ENCODE measurements at regions not wholly inside any gene's neighbourhood (a gene's known extent, or its start where the extent isn't known, plus 50 kb on each side); places are given as distances from the start of the nearest gene placed in this dataset.

DNA sequence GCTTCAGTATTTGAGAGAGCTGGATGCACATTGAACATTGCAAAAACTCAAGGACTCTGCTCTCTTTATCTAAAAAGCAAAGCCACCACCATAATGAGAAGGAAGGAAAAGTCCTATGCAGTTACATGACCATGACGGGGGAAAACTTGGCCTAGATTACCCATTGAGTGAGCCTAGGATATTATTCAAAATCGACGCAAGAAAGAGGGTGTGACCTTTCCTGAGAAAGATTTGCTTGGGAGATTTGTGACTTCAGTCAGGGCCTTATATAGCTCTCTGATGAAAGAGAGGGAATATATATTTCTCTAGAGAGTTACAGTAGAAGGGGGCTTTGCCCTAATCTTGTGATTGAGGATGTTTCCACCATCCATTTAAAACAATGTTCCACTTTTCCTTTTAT lies 153.0 kb upstream of the DPYD start:
- TF ChIP-seq, protein P1, sequence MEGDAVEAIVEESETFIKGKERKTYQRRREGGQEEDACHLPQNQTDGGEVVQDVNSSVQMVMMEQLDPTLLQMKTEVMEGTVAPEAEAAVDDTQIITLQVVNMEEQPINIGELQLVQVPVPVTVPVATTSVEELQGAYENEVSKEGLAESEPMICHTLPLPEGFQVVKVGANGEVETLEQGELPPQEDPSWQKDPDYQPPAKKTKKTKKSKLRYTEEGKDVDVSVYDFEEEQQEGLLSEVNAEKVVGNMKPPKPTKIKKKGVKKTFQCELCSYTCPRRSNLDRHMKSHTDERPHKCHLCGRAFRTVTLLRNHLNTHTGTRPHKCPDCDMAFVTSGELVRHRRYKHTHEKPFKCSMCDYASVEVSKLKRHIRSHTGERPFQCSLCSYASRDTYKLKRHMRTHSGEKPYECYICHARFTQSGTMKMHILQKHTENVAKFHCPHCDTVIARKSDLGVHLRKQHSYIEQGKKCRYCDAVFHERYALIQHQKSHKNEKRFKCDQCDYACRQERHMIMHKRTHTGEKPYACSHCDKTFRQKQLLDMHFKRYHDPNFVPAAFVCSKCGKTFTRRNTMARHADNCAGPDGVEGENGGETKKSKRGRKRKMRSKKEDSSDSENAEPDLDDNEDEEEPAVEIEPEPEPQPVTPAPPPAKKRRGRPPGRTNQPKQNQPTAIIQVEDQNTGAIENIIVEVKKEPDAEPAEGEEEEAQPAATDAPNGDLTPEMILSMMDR (IDR thresholded peaks at IDR 0.05): no peak
- intact Hi-C loops (cut with micrococcal nuclease): no loop called here
- CTCF ChIA-PET: interaction anchor here (1.3 kb wide), 1 partner anchor 20 kb away, joined by 3 read pairs; no protein-coding TSS in a partner anchor
- no peaks in the 10 kb centered on the region for H3K36me3 Mint-ChIP-seq (ENCODE audit: low read depth)
- H3K9me3 Mint-ChIP-seq: no peaks in the 10 kb centered on the region
- H3K27me3 Mint-ChIP-seq: no peaks in the 10 kb centered on the region
- H3K27ac Mint-ChIP-seq: no peak overlapping the region
- no peak overlapping the region for H3K4me3 Mint-ChIP-seq
- ATAC-seq (no peak), DNase-seq (no peak)
- POLR2A ChIA-PET: no interaction called here
- no peaks in the 10 kb centered on the region for H3K4me1 Mint-ChIP-seq (ENCODE audit: low read depth)

DNA sequence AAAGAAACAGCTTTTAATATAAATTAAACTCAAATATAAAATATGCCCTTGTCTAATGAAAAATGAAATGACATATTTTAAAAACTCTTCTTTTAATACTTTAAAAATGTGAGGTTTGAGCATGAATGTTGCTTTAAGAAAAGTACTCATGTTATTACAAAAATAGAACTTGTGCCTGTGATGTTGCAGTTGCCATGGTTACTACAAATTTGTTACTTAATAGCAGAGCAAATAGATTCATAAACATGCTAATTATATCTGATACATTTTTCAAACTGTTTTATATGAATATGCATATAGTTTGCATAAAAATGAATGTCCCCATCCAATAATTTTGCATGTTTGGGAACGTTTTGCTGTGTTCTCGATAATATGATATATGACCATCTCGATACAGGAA lies 152.3 kb upstream of the DPYD start:
- intact Hi-C loops (cut with micrococcal nuclease): no loop called here

DNA sequence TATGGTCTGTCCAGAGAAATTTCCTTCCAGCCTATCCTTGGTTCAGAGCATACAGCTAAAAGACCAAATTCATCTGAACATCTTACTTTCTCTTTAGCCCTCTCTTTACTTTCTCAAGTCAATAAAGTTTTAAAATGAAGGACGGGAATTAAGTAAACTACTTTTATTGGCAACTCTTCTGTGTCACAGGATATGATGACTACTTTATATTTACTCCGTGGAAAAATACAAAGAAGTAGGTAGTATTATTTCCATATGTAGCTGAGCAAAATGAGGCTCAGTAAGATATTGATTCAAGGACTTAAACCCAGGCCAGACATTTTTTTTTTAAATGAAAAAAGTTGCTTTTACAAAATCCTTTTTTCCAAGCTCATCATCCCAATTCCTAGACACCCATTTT lies 151.2 kb upstream of the DPYD start:
- TF ChIP-seq, protein P1 (IDR thresholded peaks at IDR 0.05): no peak
- CTCF ChIA-PET: no interaction called here
- Mint-ChIP-seq H3K36me3 (ENCODE audit: low read depth) (no peaks in the 10 kb centered on the region), H3K9me3 (no peaks in the 10 kb centered on the region), H3K27ac (no peak overlapping the region), H3K27me3 (peaks cover 3% of the 10 kb centered on the region), H3K4me3 (no peak overlapping the region), H3K4me1 (ENCODE audit: low read depth) (no peaks in the 10 kb centered on the region)
- ATAC-seq (no peak), DNase-seq (no peak)
- POLR2A ChIA-PET: interaction anchor here (0.8 kb wide), 1 partner anchor 1108 kb away, joined by 3 read pairs; no protein-coding TSS in a partner anchor
- intact Hi-C loops (cut with micrococcal nuclease): no loop called here

More for the DNA sequence above, 152.3 kb upstream of the DPYD start:
- POLR2A ChIA-PET: interaction anchor here (0.6 kb wide), 1 partner anchor 1063 kb away, joined by 3 read pairs; no protein-coding TSS in a partner anchor
- TF ChIP-seq, protein P1 (IDR thresholded peaks at IDR 0.05): no peak
- Mint-ChIP-seq H3K9me3 (no peaks in the 10 kb centered on the region), H3K36me3 (ENCODE audit: low read depth) (no peaks in the 10 kb centered on the region), H3K4me3 (no peak overlapping the region), H3K27ac (no peak overlapping the region), H3K4me1 (ENCODE audit: low read depth) (no peaks in the 10 kb centered on the region), H3K27me3 (peaks cover 2% of the 10 kb centered on the region)
- no peak for ATAC-seq
- CTCF ChIA-PET: interaction anchor here (1.3 kb wide), 1 partner anchor 19 kb away, joined by 3 read pairs; no protein-coding TSS in a partner anchor
- DNase-seq: no peak

DNA sequence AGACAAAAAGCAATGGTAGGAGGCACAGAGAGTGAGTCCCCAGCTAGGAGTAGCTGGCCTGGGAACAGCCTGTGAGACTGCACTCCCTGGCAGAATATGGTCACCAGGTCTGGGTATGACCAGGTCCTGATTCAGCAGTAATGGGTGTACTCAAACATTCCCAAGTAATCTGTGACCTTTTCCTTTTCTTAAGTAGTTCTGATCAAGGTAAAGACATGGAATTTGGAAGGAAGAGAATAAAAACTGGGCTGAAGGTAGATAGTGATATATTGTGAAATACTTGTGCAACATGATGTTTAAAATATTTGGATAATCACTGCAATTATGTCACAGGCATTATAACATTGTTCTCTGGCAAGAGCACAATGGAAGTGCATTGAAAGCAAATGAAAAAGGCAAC lies 147.2 kb upstream of the DPYD start:
- ChIA-PET CTCF (no interaction called here), POLR2A (no interaction called here)
- Mint-ChIP-seq H3K4me1 (ENCODE audit: low read depth) (no peaks in the 10 kb centered on the region), H3K9me3 (no peaks in the 10 kb centered on the region), H3K27ac (no peak overlapping the region), H3K27me3 (peaks cover 6% of the 10 kb centered on the region), H3K4me3 (no peak overlapping the region), H3K36me3 (ENCODE audit: low read depth) (no peaks in the 10 kb centered on the region)
- ATAC-seq (no peak), DNase-seq (no peak)
- intact Hi-C loops (cut with micrococcal nuclease): no loop called here
- TF ChIP-seq, protein P1 (IDR thresholded peaks at IDR 0.05): no peak

DNA sequence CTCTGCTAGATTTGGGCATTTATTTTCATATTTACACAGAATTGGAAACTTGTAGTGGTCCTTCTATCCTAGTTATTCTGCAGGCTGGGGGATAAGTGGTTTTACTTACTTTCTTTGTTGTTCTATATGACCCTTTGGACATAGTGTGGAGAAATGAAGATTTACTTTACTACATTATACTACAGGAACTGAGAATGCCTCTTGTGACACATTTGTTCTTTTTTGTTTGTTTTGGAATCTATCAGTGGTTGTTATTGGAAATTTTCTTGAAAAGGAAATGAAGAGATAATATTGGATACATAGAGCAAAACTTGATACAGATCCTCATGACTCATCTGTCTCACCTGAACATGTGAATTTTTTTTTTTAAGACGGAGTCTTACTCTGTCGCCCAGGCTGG lies 146.1 kb upstream of the DPYD start:
- H3K27me3 Mint-ChIP-seq: peaks cover 9% of the 10 kb centered on the region
- H3K9me3 Mint-ChIP-seq: no peaks in the 10 kb centered on the region
- ChIA-PET POLR2A (no interaction called here), CTCF (no interaction called here)
- DNase-seq: no peak
- H3K27ac Mint-ChIP-seq: no peak overlapping the region
- H3K36me3 Mint-ChIP-seq (ENCODE audit: low read depth): no peaks in the 10 kb centered on the region
- intact Hi-C loops (cut with micrococcal nuclease): no loop called here
- H3K4me3 Mint-ChIP-seq: no peak overlapping the region
- TF ChIP-seq, protein P1 (IDR thresholded peaks at IDR 0.05): no peak
- no peak for ATAC-seq
- H3K4me1 Mint-ChIP-seq (ENCODE audit: low read depth): no peaks in the 10 kb centered on the region

Data from activated CD8-positive, alpha-beta T cell treated with anti-CD3 and anti-CD28 coated beads for 36 hours (primary cell).